Suppressor macrophage treated with lipopolysaccharide for 4 hours (primary cell): ENCODE measurements at regions not wholly inside any gene's neighbourhood (a gene's known extent, or its start where the extent isn't known, plus 50 kb on each side); places are given as distances from the start of the nearest gene placed in this dataset.
A peak's percentile ranks its signal among the peaks of the same experiment; 100 is the strongest.
"Not testable (repeated sequence)": the region's sequence is repeated elsewhere in the genome, so short reads cannot be mapped to it uniquely, and the experiment has no call there.

Experiments
- DNase-seq: peaks from one replicate; pipeline ENCODE4 v3.0.0-alpha.2; 2020

DNA sequence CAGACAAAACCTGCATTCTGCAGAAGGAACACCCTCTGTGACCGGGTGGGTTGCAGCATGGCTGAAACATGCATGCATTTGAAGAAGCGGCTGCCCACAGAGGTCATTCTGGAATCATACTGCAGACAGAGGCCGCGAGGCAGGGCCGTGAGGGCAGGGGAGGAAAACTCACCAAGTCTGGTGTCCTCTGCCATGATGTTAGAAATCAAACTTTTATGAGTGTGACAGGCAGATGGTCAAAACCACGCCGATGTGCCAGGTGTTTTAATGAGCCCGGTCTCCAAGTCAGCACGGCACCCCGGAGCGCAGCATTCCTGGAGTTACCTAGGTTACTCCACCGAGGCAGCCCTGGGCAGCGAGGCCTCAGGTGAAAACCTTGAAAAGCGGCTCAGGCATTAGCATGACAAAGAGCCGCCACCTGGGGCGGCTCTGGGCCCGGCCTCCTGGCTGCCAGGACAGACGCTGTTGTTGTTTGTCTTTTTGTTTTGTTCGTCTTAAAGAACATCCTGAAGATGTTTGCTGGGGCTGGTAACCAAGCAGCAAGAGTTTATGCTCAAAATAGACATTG is 255.6 kb downstream of the ERMARD start:
- no peak for DNase-seq

DNA sequence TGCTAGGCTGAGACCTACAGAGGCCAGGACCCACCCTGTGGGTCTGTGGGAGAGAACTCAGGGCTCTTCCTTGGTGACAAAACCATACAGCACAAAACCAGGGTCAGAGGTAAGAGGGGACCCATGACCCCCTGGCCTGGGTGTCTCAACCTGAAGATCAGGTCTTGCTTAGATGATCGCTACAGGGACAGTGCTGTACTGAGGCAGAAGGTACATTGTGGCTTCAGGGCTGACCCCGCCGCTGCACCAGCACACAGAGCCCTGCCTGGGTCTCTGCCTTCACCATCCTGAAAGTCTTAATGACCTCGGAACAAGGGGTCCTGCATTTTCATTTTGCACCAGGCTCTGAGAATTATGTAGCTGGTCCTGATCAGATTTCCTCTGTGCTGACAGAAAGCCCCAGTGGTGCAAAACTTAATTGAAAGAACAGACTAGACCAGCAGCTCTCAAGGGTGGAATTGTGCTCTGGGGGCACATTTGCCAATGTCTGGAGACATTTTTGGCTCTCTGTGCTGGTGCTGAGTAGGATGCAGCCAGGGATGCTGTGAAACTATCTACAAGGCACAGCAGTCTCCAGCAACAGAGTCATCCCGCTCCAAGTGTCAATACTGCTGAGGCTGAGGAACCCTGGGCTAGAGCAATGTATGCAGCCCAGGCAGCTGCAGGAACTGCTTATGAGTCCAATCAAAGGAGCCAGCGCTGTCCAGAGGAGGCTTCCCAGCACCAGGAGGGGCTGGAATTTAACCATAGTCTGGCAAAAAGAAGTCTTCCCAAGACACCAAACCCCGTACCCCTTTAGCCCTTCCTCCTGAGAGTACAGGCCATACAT is 254.9 kb downstream of the ERMARD start:
- no peak for DNase-seq

- DNase-seq, result peak; percentile 88
Measured at GRCh38 chr6:170005665-170006064, 254.2 kb downstream of the ERMARD start.

- DNase-seq, result no peak
Measured at GRCh38 chr6:170004585-170005210, 253.3 kb downstream of the ERMARD start.

DNA sequence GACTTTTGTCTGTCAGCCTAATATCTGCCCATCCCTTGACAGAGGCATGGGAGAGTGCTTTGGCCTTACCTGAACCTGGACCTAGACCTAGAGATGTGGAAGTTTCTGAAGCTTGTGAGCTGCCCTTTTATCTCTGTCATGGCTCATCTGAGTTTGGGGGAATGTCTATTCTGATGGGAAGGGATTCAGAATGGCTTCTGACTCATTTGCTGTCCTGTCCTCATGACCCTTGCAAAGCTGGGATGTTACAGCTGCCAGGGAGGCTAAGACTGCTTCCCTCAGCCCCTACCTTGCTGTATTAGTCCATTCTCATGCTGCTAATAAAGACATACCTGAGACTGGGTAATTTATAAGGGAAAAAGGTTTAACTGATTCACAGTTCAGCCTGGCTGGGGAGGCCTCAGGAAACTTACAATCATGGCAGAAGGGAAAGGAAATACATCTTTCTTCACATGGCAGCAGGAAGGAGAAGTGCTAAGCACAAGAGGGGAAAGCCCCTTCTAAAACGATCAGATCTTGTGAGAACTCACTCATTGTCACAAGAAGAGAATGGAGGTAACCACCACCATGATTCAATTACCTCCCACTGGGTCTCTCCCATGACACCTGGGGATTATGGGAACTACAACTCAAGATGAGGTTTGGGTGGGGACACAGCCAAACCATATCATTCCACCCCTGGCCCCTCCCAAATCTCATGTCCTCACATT is 252.2 kb downstream of the ERMARD start:
- peak; percentile 55 for DNase-seq

DNA sequence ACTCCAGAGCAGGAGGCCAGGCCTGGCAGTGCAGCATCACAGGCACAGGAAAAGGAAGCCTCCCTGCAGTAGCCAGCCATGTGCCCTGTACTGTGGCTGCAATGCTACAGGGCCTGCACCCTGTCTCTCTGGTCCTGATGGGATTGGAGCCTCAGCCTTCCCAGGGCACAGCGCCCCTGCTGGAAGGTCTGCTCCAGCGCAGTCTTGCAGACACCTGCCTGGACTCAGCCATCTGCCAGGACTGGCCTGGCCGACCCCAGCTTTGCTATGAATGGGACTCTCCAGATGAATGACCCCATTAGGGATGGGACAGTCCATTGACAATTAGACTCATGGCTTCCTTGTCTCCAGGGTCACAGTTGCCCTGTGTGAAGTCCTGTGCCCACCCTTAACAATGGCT is 251.6 kb downstream of the ERMARD start:
- DNase-seq, result no peak

- DNase-seq, result not testable (repeated sequence)
Measured at GRCh38 chr6:170001782-170002181, 250.4 kb downstream of the ERMARD start.

DNA sequence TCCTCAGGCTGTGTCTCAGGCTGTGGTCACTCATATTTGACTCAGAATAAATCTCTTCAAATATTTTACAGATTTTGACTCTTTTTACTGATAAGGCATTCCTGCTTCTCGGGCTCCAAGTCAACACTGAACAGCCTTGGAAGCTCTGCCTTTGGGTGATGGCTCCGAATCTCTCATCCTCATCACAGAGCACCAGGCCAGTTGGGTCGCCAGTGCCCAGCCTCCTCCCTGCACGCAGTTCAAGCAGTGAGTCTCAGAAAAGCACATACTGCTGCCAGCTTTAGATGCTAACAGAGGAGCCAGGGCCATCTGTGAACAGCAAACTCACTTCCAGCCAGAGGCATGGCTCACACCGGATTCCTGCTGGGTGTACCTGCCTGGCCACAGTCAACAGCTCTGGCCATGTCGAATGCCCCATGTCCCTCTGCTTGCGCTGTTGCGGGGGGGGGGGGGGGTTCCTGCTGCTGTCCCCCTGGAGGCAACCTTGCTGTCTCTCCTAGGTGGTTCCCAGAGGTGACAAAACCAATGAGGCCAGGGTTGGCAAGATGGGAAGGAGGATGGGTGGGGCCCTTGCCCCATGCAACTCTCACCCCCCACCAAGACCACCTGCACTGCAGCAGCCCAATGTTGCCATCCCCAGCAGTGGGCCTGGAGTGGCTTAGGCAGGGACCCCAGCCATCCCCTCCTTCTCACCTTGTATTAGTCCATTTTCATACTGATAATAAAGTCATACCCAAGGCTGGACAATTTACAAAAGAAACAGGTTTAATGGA is 248.8 kb downstream of the ERMARD start:
- no peak for DNase-seq

DNA sequence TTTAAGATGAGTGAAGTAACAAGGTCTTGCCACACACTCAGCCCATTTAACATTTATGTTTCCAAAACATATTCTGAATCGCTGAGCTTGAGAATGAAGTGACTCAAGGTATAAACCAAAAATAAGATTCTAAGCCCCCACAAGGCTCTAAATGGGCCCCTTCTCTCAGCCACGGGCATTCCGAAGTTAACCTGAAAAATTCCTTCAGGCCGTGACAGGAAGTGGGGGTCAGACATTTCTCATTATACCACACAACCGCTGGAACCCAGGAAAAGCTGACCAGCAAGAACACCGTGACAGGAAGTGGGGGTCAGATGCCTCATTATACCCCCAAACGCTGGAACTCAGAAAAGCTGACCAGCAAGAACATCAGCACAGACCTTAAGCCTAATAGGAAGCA is 247.9 kb downstream of the ERMARD start:
- no peak for DNase-seq

DNA sequence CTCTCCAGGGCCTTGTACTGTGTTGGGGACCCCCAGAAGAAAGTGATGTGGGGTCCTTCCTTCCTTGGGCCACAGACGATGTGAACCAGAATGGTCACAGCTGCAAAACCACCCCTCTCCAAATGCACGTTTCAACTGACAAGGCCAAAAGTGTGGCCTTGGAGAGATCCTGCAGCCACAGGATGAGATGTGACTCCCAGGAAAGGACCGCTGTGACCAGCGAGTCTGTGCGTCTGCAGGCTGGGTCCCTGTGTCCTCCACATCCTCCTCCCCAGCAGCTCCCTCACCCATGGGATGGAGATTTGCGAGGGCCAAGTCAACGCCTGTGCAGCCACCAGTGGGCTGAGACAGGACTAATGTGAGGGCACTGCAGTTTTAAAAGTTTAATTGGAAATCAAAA is 247.0 kb downstream of the ERMARD start:
- no peak for DNase-seq

GRCh38 chr6:169997930-169998218 is 246.5 kb downstream of the ERMARD start:
- peak; percentile 54 for DNase-seq

GRCh38 chr6:169997187-169997929 is 245.9 kb downstream of the ERMARD start:
- peak; percentile 68 for DNase-seq

DNA sequence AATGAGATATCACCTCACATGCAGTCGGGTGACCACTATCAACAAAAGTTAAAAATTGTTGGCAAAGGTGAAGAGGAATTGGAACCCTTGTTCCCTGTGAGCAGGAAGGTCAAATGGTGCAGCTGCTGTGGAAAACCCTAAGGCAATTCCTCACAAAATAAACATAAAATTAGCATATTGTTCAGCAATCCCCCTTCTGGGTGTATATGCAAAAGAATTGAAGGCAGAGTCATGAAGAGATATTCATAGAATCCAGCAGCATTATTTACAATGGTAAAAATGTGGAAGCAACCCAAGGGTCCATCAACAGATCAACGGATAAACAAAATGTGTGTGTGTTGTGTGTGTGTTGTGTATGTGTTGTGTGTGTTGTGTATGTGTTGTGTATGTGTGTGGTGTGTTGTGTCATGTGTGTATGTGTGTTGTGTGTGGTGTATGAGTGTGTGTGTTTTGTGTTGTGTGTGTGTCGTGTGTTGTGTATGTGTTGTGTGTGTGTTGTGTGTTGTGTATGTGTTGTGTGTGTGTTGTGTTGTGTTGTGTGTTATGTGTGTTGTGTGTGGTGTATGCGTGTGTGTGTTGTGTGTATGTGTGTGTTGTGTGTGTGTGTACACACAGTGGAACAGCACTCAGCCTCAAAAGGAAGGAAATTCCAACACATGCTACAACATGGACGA is 245.1 kb downstream of the ERMARD start:
- no peak for DNase-seq

DNA sequence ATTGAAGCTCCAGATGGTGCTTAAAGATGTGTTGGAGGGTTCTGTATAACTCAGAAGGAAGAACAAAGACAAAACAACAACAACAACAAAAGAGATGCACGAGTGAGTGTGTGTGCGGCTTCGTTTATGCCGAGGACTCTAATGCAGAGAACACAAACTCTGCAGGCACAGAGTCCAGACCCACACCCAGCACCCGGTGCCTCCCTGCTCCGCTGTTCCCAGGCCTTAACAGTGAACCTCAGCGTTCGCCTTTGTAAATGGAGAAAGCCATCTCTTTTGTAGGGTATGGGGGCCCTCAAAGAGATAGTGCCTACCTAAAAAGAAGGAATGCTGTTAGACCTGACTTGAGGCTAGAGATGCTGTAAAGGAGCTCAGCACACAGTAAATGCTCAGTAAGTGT is 243.3 kb downstream of the ERMARD start:
- DNase-seq, result no peak

DNA sequence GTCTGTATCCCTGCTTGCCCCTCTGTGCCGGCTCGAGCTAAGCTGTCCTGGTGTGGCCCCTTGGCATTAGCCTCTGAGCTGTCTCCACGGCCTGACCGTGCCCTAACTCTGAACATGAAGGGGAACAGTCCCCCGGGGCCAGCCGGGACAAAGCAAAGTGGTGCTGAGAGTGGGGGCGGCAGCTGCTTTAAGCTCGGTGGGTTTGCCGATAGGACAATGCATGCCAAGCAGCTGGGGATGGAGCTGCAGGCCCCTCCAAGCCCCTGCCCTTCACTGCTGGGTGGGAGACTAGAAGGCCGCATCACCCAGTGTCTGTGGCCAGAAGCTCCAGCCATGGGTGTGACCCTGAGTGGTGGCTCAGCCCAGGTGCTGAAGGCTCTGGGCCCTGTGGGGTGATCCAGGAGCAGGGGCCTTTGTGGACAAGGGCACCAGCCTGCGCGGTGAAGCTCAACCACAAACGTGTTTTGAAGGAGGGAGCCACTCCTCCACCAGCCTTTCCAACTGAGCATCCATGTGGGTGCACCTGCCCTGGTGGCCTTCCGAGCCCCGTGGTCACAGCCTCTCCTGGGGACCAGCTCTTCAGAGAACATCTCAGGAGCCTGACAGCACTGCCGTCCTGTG is 242.5 kb downstream of the ERMARD start:
- no peak for DNase-seq

- DNase-seq, result no peak
Measured at GRCh38 chr6:169991913-169992312, 240.5 kb downstream of the ERMARD start.

- no peak for DNase-seq
Measured at GRCh38 chr6:169991031-169991390, 239.6 kb downstream of the ERMARD start.

DNA sequence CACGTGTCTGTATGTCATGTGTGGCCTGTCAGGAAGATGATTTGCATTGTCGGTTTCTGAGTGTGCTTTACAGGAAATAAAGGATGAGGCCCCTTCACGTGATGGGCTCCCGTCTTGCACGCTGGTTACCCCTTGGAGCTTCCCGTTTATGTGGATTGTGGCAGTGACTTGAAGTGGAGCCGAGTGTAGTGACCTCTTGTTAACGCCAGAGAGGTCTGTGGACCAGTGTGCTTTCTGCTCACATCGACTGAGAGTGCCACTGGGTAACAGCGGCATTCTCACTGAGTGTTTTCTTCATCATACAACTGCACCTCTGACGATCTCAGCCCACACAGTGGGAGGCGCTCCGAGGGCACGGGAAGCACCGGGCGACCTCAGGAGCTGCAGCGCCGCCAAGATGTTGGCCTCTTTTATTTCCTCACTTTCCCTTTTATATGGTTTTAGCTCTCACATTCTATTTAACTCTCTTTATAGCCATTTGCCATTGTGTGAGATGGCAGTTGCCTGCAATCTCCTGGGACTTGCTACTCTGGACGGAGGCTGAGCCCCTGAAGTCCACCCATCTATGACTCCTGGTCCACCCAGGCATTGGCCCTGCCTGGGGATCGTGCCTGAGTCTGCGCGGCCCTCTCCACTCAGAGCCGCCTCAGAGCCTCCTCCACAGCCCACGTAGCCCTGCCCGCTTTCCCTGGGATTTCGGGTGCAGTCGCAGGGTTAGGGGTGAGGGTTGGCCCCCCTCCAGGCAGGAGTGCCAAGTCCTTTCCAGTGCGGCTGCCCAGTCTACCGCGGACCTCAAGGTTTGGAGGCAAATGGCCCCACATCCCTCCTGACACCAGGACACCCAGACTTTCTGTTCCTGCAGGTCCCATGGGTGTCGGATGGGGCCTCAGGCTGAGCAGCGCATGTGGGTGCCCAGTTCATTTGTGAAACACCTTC is 238.9 kb downstream of the ERMARD start:
- peak; percentile 95 for DNase-seq

DNA sequence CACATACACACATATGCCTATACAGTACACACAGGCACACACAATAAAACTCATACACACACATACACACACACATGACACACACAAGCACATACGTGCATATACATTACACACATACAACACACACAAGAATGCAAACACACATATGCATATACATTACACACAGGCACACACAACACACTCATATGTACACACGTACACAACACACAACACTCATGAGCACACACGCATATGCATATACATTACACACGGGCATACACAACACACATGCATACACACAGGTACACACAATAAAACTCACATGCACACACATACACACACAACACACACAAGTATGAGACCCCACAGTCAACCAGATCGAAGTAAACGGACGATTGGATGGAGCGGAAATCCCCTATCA is 238.2 kb downstream of the ERMARD start:
- no peak for DNase-seq
